ENCODE measurements at regions not wholly inside any gene's neighbourhood (a gene's known extent, or its start where the extent isn't known, plus 50 kb on each side); places are given as distances from the start of the nearest gene placed in this dataset.

DNA sequence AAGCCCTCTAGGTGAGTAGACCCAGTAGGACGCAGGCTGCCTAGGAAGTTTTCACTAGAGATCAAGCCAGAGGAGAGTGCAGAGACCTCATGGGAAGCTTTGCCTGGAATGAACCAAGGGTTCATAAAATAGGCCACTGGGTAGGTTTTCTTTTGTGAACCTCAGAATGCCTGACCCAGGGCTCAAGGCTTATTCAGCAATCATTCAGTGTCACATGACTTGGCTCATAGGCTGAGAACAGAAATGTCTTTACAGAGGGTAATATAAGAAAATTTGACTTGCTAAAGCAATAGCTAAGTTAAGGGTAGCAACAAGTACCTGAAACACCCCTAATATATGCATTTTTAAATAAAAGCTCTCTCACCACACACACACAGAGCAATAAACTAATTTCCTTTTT is 132.6 kb downstream of the RAB38 start:
- H3K27me3 ChIP-seq (ENCODE audit: insufficient read depth, low read depth, severe bottlenecking), result no peaks in the 10 kb centered on the region
- TF ChIP-seq, protein P1, sequence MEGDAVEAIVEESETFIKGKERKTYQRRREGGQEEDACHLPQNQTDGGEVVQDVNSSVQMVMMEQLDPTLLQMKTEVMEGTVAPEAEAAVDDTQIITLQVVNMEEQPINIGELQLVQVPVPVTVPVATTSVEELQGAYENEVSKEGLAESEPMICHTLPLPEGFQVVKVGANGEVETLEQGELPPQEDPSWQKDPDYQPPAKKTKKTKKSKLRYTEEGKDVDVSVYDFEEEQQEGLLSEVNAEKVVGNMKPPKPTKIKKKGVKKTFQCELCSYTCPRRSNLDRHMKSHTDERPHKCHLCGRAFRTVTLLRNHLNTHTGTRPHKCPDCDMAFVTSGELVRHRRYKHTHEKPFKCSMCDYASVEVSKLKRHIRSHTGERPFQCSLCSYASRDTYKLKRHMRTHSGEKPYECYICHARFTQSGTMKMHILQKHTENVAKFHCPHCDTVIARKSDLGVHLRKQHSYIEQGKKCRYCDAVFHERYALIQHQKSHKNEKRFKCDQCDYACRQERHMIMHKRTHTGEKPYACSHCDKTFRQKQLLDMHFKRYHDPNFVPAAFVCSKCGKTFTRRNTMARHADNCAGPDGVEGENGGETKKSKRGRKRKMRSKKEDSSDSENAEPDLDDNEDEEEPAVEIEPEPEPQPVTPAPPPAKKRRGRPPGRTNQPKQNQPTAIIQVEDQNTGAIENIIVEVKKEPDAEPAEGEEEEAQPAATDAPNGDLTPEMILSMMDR (IDR thresholded peaks at IDR 0.05; ENCODE audit: low read depth, low read length), result no peak
- no peak overlapping the region for H3K4me3 ChIP-seq (ENCODE audit: low read depth, low read length)
- H3K9me3 ChIP-seq (ENCODE audit: severe bottlenecking), result no peaks in the 10 kb centered on the region
- DNase-seq, result no peak
- H3K36me3 ChIP-seq, result no peaks in the 10 kb centered on the region
- 0 out of 2 replicates have a peak overlapping the region, but pooled peaks have one; percentile 7 for H3K27ac ChIP-seq

DNA sequence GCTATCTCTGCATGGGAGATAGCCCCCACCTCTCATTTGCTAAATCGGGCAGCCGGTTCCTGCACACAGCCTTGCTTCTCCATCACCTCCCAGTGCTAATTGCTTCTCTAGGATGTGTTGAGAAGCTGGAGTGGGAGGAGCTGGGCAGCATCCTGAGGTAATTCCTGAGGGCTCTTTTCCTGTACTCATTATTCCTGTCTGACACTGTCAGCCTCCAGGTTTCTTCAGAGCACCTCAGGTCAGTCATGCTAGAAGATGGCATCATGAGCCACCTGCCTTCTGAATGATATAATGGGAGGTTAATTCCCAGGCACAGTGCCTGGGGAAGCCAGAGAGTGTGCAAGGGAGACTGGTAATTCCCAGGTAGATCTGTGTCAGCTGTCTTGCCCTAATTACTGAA is 133.0 kb downstream of the RAB38 start:
- TF ChIP-seq, protein P1 (IDR thresholded peaks at IDR 0.05; ENCODE audit: low read depth, low read length), result no peak
- no peaks in the 10 kb centered on the region for H3K36me3 ChIP-seq
- no peak overlapping the region for H3K27ac ChIP-seq
- H3K27me3 ChIP-seq (ENCODE audit: insufficient read depth, low read depth, severe bottlenecking), result no peaks in the 10 kb centered on the region
- H3K4me3 ChIP-seq (ENCODE audit: low read depth, low read length), result no peak overlapping the region
- peak; percentile 35 for DNase-seq
- no peaks in the 10 kb centered on the region for H3K9me3 ChIP-seq (ENCODE audit: severe bottlenecking)

DNA sequence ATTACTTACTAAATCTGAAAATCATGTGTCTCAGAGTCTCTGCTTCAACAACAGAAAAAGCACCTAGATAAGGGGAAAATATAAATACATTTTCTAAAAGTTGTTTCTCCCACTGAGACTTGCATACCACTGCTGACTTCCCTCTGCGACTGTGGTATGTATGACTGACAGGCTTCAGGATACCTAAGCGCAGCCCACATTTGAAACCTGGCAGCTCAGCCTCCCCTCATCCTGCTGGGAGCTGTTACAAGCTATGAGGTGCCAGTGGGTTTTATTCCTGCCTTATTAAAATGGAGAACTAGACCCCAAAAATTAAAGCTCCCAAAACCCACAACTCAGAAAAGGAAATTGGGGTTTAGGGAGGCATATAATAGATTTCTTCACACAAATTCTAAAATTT is 133.6 kb downstream of the RAB38 start:
- H3K27me3 ChIP-seq (ENCODE audit: insufficient read depth, low read depth, severe bottlenecking), result no peaks in the 10 kb centered on the region
- no peak for DNase-seq
- no peak overlapping the region for H3K4me3 ChIP-seq (ENCODE audit: low read depth, low read length)
- H3K27ac ChIP-seq, result no peak overlapping the region
- no peaks in the 10 kb centered on the region for H3K9me3 ChIP-seq (ENCODE audit: severe bottlenecking)
- TF ChIP-seq, protein P1 (IDR thresholded peaks at IDR 0.05; ENCODE audit: low read depth, low read length), result no peak
- no peaks in the 10 kb centered on the region for H3K36me3 ChIP-seq

DNA sequence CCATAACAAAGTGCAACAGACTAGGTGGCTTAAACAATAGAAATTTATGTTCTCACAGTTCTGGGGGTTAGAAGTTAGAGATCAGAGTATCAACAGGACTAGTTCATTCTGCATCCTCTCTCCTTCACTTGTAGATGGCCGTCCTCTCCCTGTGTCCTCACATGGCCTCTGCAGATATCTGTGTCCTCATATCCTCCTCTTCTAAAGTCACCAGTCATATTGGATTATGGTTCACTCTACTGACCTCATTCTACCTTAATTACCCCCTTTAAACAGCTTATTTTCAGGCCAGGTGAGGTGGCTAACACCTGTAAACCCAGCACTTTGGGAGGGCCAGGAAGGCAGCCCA is 135.1 kb downstream of the RAB38 start:
- Histone ChIP-seq H3K36me3 (no peaks in the 10 kb centered on the region), H3K27ac (no peak overlapping the region), H3K27me3 (ENCODE audit: insufficient read depth, low read depth, severe bottlenecking) (no peaks in the 10 kb centered on the region), H3K4me3 (ENCODE audit: low read depth, low read length) (no peak overlapping the region), H3K9me3 (ENCODE audit: severe bottlenecking) (no peaks in the 10 kb centered on the region)
- no peak for DNase-seq
- TF ChIP-seq, protein P1 (IDR thresholded peaks at IDR 0.05; ENCODE audit: low read depth, low read length), result no peak

DNA sequence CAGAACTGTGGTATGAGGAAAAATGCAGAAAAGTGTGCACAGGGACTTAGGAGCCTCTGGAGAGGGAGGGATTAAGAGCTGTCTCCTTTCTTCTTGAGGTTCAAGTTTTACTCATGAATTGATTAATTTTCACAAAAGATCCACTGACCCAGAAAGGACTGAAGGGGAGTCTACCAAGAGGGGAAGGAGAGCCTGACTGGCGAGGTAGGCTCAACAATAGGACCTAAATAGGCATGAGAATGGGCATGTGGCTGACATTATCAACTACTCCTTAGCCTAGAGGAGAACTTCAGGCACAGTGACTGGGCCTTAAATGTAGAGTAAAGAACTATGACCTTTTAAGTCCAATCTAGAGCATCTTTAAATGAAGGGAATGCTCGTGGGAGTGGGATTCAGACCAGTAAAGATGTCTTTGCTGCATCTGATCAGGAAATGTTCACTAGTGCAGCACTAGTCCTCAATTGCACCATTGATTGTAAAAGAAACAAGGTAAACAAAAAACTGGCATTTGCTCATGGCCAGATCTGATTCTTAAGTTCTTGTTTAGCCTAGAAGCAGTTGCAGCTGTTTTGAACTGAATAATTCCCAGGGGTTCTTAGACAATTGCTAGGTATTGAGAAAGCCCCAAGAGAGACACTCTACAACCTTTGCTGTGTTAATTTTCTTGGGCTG is 135.6 kb downstream of the RAB38 start:
- no peaks in the 10 kb centered on the region for H3K27me3 ChIP-seq (ENCODE audit: insufficient read depth, low read depth, severe bottlenecking)
- H3K36me3 ChIP-seq, result no peaks in the 10 kb centered on the region
- no peak overlapping the region for H3K4me3 ChIP-seq (ENCODE audit: low read depth, low read length)
- no peaks in the 10 kb centered on the region for H3K9me3 ChIP-seq (ENCODE audit: severe bottlenecking)
- TF ChIP-seq, protein P1 (IDR thresholded peaks at IDR 0.05; ENCODE audit: low read depth, low read length), result no peak
- no peak for DNase-seq
- no peak overlapping the region for H3K27ac ChIP-seq

DNA sequence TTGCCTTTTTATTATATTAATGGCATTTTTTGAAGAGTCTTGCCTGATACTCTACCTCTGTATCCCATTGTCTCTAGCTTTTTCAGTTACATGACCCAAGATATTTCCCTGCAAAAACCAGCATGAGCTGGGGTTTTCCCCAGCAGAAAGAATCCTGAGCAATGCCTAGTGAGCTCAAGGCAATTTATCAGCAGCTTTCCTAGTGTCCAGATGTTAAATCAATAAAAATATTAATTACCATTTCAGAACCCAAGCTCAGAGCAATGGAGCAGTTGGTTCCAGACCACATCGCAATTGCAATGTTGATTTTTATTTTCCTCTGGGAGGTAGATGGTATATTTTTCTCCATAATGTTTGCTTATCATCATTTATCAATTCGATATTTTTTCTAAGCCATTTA is 137.2 kb downstream of the RAB38 start:
- H3K27ac ChIP-seq, result no peak overlapping the region
- TF ChIP-seq, protein P1 (IDR thresholded peaks at IDR 0.05; ENCODE audit: low read depth, low read length), result no peak
- DNase-seq, result no peak

More for the DNA sequence above, 137.2 kb downstream of the RAB38 start:
- Histone ChIP-seq H3K4me3 (ENCODE audit: low read depth, low read length) (no peak overlapping the region), H3K9me3 (ENCODE audit: severe bottlenecking) (no peaks in the 10 kb centered on the region), H3K27me3 (ENCODE audit: insufficient read depth, low read depth, severe bottlenecking) (no peaks in the 10 kb centered on the region), H3K36me3 (no peaks in the 10 kb centered on the region)

Measured in WERI-Rb-1 (cell line).